HG03196 (cell line): ENCODE measurements at regions not wholly inside any gene's neighbourhood (a gene's known extent, or its start where the extent isn't known, plus 50 kb on each side); places are given as distances from the start of the nearest gene placed in this dataset.
"Not testable (repeated sequence)": the region's sequence is repeated elsewhere in the genome, so short reads cannot be mapped to it uniquely, and the experiment has no call there.

ENCODE experiments used
- ATAC-seq: cut with Tn5 transposase; IDR thresholded peaks from one replicate; pipeline ENCODE4 v1.9.1; 2021; ENCODE audit not compliant: unreplicated experiment

GRCh38 chr10:35888400-35888799, 246.3 kb upstream of the FZD8 start:
- no peak for ATAC-seq

- no peak for ATAC-seq
These were observed 245.6 kb upstream of the FZD8 start for GRCh38 chr10:35887685-35888084.

DNA sequence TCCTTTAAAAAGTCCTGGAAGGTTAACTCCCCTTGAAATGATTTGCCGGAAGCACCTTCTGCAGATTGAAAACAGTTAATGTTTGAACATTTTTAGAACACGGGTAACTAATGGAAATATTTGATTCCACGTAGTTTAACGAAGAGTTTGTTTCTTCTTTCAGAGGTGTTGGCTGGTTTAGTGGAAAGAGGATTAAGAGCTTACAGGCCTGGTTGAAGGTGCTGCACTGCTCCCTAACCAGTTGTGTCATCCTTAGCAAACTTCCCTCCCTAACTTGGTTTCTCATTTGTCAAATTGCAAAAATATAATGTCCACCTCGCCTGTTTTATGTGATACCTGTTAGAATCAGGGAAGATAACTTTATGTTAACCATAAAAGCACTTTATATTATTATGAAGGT, 243.0 kb upstream of the FZD8 start:
- no peak for ATAC-seq

- no peak for ATAC-seq
These were observed 242.6 kb upstream of the FZD8 start for GRCh38 chr10:35884657-35885071.

GRCh38 chr10:35882422-35883150, 240.5 kb upstream of the FZD8 start:
- ATAC-seq: no peak

- no peak for ATAC-seq
These were observed 239.2 kb upstream of the FZD8 start for GRCh38 chr10:35881320-35881719.

- no peak for ATAC-seq
These were observed 234.2 kb upstream of the FZD8 start for GRCh38 chr10:35876248-35876647.

DNA sequence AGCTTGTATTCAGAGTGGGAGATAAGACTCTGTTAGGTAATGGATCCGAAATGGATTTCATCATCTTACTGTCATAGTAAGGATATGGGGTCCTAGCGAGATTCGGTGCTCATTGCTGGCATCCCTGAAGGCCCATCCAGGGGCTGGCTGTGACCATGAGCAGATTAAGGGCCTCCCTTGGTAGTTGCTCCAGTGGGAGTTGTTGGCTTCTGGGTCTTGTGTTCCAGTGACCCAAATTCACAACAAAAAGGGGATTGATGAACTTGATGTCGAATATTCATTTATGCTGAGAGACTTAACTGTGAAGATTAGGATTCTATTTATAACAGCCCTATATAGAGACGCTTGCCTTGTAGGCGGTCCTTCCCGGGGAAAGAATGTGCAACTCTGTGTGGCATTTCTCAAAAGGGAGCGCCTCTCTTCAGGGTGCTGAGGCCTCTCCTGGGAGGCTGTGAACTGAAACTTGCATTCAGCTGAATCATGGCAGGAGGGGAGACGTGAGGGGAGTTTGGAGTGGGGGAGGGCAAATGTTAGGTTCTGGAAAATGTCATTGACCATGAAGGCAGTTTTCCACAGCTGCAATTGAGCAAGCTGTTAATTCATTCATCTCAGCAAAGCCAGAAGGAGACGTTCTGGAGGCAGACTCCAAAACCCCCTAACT, 233.1 kb upstream of the FZD8 start:
- no peak for ATAC-seq

GRCh38 chr10:35874311-35875015, 232.4 kb upstream of the FZD8 start:
- no peak for ATAC-seq

- ATAC-seq: no peak
These were observed 230.6 kb upstream of the FZD8 start for GRCh38 chr10:35872671-35873070.

DNA sequence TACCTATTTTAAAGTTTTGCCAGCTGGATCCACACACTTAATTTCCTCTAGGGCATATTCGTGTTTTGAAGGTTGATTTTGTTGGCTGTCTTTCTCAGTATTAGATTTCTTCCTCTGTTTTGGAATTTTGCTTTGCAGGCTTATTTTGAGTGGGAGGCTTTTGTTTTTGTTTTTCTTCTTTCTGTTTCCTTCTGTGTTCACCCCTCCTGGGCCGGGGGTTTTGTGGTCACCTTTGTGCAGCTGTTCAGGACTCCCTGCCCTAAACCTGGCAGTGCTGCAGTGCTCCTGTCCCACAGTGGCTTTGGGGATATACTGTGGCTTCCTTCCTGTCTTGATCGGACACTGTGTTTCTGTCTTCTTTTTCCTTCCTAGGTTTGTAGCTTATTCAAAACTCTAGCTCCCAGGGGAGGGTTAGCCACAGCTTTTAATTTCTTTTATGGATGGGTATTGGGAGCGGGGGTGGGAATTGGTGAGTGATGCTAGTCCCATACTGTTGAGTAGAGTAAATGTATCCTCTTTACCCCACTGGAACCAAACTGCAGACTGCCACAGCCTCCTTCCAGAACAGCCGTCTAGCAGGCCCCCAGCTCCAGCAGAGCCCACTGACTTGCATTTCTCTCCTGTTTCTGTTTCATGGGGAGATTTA, 228.7 kb upstream of the FZD8 start:
- no peak for ATAC-seq

DNA sequence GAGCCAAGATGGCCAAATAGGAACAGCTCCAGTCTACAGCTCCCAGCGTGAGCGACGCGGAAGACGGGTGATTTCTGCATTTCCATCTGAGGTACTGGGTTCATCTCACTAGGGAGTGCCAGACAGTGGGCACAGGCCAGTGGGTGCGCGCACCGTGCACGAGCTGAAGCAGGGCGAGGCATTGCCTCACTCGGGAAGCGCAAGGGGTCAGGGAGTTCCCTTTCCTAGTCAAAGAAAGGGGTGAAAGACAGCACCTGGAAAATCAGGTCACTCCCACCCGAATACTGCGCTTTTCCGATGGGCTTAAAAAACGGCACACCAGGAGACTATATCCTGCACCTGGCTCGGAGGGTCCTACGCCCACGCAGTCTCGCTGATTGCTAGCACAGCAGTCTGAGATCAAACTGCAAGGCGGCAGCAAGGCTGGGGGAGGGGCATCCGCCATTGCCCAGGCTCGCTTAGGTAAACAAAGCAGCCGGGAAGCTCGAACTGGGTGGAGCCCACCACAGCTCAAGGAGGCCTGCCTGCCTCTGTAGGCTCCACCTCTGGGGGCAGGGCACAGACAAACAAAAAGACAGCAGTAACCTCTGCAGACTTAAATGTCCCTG, 216.7 kb upstream of the FZD8 start:
- ATAC-seq: not testable (repeated sequence)

- no peak for ATAC-seq
These were observed 215.8 kb upstream of the FZD8 start for GRCh38 chr10:35857860-35858259.

DNA sequence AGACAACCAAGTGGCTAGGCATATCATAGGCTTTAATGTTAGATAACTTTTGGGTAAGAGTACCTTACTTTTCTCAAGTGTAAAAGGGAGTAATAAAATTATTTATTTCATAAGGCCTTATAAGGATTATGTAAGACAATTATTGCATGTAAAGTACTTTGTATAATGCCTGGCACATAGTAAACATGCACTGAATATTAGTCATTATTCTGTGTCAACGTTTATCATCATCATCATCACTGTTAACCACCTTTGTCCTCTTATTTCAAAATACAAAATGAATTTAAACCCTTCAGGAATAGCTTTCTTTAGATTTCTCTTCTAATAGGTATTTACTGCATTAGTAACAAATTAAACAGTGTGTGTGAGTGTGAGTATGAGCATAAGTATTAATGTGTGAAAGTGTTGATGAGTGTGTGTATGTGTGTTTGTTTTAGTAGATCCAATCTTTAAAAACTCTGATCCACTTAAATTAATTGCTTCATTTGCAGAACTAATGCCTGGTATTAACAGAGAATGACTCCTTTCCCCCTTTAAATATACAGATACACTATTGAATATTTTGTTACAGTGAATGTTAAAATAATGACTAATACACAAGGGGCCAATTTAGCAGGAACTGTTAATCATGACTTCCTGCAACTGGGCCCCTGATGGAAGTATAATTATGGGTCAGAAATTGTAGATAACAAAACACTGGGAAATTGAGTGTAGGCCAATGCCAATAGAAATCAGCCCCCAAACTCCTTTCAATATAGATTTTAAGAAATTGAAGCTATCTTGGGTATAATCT, 213.3 kb upstream of the FZD8 start:
- no peak for ATAC-seq

DNA sequence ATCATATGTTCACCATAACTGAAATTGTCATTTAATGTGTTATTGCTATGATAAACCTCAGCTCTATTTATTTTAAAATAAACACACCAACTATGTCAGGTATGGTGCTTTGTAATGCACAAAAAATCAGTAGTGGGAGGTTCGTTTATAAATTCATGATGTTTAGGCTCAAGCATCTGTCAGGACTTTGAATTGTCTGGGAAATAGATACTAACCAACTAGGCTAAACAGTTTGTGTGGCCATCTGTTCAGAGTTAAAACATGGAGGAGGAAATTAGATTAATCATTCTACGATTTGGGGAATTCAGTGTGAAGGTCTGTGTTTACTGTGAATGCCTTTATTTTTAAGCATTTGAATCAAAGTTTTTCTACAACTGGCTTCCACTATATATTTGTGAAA, 212.6 kb upstream of the FZD8 start:
- no peak for ATAC-seq

GRCh38 chr10:35852721-35853120, 210.6 kb upstream of the FZD8 start:
- ATAC-seq: no peak

GRCh38 chr10:35848412-35848811, 206.3 kb upstream of the FZD8 start:
- no peak for ATAC-seq

DNA sequence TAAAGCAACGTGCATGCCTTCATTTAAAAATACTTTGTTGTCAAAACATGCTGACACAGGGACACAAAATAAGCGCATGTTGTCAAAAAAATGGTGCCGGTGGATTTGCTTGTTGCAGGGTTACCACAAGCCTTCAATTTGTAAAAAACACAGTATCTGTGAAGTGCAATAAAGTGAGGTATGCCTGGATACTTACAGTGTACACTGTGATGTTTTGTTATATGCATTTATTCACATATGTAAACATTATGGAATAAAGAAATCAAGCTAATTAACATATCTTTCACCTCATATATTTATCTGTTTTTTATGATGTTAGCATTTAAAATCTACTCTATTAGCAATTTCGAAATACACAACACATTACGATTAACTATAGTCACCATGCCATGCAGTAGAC, 202.6 kb upstream of the FZD8 start:
- no peak for ATAC-seq

GRCh38 chr10:35843524-35844181, 201.6 kb upstream of the FZD8 start:
- ATAC-seq: no peak

GRCh38 chr10:35838054-35838453, 196.0 kb upstream of the FZD8 start:
- ATAC-seq: no peak
